Naive thymus-derived CD8-positive, alpha-beta T cell (primary cell): ENCODE measurements at regions not wholly inside any gene's neighbourhood (a gene's known extent, or its start where the extent isn't known, plus 50 kb on each side); places are given as distances from the start of the nearest gene placed in this dataset.

Experiments used
- ATAC-seq, 2 donors: fragments of 150-1000 bp; cut with Tn5 transposase in 1 of 2; sonication (Bioruptor Pico), chemical (Tn5 transposase) in 1 of 2; 1 replicate in 1 of 2; 2 replicates in 1 of 2; pipeline ENCODE4 v1.10.0; 2021; ENCODE audit warnings: mild to moderate bottlenecking in 2 of 2, moderate library complexity in 2 of 2
- POLR2A ChIA-PET: fragments of 350-600 bp; sonication (Branson Sonifier 250); formaldehyde crosslinking; loops from one replicate; lab custom pipeline; 2021; ENCODE audit warnings: antibody characterized with exemption; lab: Charles Lee
- DNase-seq, 10 donors: peaks; one replicate each; pipeline versions ENCODE4 v3.0.0 to v3.0.0-alpha.2; 2020 to 2022
- H3K27ac Mint-ChIP-seq, 10 donors: one replicate each; pipeline ENCODE4 v1.8.0; 2020 to 2022; ENCODE audit warnings: mild to moderate bottlenecking in 10 of 10, mixed read lengths in 10 of 10, moderate library complexity in 4 of 10, inconsistent platforms in 1 of 10
- H3K27me3 Mint-ChIP-seq, 5 donors: one replicate each; pipeline ENCODE4 v1.8.0; 2021 to 2022; ENCODE audit warnings: mixed read lengths in 5 of 5
- H3K36me3 Mint-ChIP-seq, 3 donors: one replicate each; pipeline ENCODE4 v1.8.0; 2020 to 2022; ENCODE audit warnings: mixed read lengths in 3 of 3, mild to moderate bottlenecking in 2 of 3, inconsistent platforms in 1 of 3
- H3K4me1 Mint-ChIP-seq, 4 donors: one replicate each; pipeline ENCODE4 v1.8.0; 2021 to 2022; ENCODE audit warnings: mixed read lengths in 4 of 4
- H3K4me3 Mint-ChIP-seq, 10 donors: one replicate each; pipeline ENCODE4 v1.8.0; 2020 to 2022; ENCODE audit warnings: mild to moderate bottlenecking in 10 of 10, mixed read lengths in 10 of 10, moderate library complexity in 6 of 10, inconsistent platforms in 1 of 10
- H3K9me3 Mint-ChIP-seq, 9 donors: one replicate each; pipeline ENCODE4 v1.8.0; 2020 to 2022; ENCODE audit warnings: mixed read lengths in 9 of 9, mild to moderate bottlenecking in 3 of 9, inconsistent platforms in 1 of 9, moderate library complexity in 1 of 9

DNA sequence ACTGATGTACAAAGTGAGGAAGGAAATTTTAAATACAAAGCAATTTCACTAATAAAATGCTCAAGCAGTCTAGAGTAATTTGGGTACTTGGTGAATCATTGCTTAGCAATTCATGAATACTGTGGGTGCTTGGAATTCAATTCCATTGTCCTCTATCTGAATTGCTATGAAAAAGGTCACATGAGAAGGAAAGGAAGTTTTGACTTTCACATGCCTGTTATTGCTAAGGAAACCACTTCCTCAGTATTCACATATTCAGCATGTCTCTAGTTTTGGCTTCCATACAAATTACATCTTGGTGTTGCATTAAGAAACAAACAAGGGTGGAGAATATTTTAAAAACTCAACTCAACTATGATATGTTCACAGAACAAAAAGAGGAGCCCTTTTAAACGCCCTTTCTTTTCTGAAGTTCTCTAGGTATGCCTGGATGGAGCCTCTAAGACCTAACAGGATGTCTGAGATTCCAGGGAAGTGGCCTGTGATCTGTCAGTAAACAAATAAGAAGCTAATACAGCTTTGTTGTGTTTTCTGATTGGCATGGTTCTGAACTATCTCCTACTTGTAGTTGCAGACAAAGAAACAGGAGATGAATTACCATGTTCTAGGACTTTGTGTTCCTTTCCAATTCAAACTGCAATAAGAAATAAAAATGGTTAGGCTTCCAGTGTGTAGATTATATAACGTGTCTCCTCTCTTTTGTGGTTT, 190.4 kb downstream of the OGFRL1 start:
- no peak for ATAC-seq
- Mint-ChIP-seq H3K9me3 (no peaks in the 10 kb centered on the region), H3K4me3 (no peak overlapping the region), H3K4me1 (no peaks in the 10 kb centered on the region), H3K27ac (no peak overlapping the region), H3K27me3 (peaks cover 0 to 4% (median 1%) of the 10 kb centered on the region in 5 donors), H3K36me3 (no peaks in the 10 kb centered on the region)
- DNase-seq = no peak
- POLR2A ChIA-PET = no interaction called here

DNA sequence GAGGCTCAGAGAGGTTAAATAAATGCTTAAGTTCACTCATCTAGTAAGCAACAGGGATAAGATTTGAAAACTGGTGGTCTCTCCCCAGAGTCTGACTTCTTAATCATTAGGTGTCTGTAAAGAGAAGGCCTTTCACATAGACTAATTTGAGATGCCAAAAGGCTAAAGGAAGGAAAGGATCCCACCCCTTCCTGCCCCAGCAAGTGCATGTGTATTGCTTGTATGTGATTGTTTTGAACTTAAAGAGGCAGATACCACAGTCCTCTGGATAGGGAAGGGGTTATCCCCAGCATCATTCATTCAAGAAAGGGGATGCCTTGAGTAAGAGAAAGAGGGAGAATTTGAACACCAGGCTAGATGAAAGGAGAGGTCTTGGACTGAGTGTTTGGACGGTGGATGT, 192.0 kb downstream of the OGFRL1 start:
- DNase-seq = no peak
- peaks cover 0 to 4% (median 0%) of the 10 kb centered on the region in 5 donors for H3K27me3 Mint-ChIP-seq
- no peak for ATAC-seq
- POLR2A ChIA-PET = no interaction called here
- H3K27ac Mint-ChIP-seq = no peak overlapping the region
- no peaks in the 10 kb centered on the region for H3K36me3 Mint-ChIP-seq
- no peaks in the 10 kb centered on the region for H3K4me1 Mint-ChIP-seq
- no peak overlapping the region for H3K4me3 Mint-ChIP-seq
- no peaks in the 10 kb centered on the region for H3K9me3 Mint-ChIP-seq

DNA sequence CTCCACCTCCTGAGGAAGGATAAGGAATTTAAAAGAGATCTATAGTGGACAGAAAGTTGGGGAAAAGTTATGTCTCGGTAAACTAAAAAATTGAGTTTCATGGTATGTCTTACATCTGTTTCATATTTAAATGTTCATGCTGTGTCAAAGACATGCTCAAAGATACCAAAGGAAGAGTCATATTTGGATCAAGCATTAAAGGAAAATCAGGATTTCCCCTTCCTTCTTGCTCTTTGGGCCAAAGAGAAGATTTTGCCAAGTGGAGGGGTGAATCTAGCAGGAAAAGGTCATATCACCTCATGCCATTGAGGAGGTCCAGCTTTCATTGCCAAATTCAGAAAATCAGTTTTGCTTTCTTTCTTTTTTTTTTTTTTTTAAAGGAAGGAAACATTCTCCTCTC, 192.4 kb downstream of the OGFRL1 start:
- no peaks in the 10 kb centered on the region for H3K9me3 Mint-ChIP-seq
- H3K36me3 Mint-ChIP-seq = no peaks in the 10 kb centered on the region
- ATAC-seq (no peak), DNase-seq (no peak)
- peaks cover 0 to 5% (median 1%) of the 10 kb centered on the region in 5 donors for H3K27me3 Mint-ChIP-seq
- POLR2A ChIA-PET = no interaction called here
- no peak overlapping the region for H3K27ac Mint-ChIP-seq
- H3K4me1 Mint-ChIP-seq = no peaks in the 10 kb centered on the region
- H3K4me3 Mint-ChIP-seq = no peak overlapping the region

DNA sequence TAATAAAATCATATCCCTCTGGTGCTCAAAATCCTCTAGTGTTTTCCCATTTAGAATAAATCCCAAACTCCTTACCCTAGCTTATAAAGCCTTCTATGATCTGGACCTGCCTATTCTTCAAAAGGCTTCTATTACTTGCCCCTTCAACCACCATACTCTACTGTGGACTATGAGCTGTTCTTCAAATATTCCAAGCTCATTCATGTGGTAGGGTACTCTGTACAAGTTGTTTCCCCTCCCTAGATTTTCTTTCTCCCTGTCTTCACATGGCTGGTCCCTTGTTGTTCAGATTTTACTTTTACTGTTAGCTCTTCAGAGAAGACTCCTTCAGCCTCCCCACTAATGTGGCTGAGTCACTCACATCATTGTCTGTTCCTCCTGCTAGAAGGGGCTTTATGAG, 193.2 kb downstream of the OGFRL1 start:
- DNase-seq (no peak), ATAC-seq (no peak)
- POLR2A ChIA-PET = no interaction called here
- Mint-ChIP-seq H3K4me1 (no peaks in the 10 kb centered on the region), H3K27me3 (peaks cover 0 to 8% (median 1%) of the 10 kb centered on the region in 5 donors), H3K36me3 (no peaks in the 10 kb centered on the region), H3K27ac (no peak overlapping the region), H3K9me3 (no peaks in the 10 kb centered on the region), H3K4me3 (no peak overlapping the region)

DNA sequence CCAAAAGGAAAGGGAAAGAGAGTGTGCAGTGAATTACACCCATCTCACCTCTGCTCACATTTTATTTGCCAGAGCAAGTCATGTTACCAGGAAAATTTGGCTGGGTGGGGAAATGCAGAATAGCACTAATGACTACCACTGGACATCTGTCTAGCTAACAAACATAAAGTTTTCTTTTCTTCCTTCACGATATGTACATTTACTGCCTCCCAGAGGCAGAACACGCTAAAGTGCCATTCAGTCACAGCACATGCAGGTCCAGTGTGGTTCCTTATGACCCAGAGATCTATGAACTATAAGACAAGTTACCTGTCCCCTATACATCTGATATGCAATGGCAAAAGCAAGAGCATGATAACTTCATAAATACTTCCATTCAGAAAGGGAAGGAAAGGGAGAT, 194.1 kb downstream of the OGFRL1 start:
- H3K27ac Mint-ChIP-seq = no peak overlapping the region
- ATAC-seq (no peak), DNase-seq (no peak)
- POLR2A ChIA-PET = no interaction called here
- no peaks in the 10 kb centered on the region for H3K9me3 Mint-ChIP-seq
- H3K27me3 Mint-ChIP-seq = peaks cover 0 to 8% (median 1%) of the 10 kb centered on the region in 5 donors
- no peaks in the 10 kb centered on the region for H3K4me1 Mint-ChIP-seq
- no peak overlapping the region for H3K4me3 Mint-ChIP-seq
- H3K36me3 Mint-ChIP-seq = no peaks in the 10 kb centered on the region

DNA sequence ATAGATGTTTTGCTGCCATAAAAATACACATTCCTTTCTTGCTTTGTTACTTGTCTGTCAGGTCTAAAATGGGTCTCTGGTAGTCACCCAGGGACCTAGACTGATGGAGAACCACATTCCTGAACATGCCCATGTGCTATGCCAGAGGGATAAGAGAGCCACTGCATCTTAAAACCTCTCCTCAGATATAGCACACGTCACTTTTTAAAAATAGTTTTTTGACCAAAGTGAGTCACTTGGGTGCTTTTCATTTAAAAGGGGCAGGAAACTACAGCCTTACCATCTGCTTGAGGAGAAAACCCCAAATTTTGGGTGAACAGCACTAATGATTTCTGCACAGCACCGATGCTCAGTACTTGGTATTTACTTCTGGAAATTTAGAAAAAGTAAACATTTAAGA, 197.8 kb downstream of the OGFRL1 start:
- no peaks in the 10 kb centered on the region for H3K36me3 Mint-ChIP-seq
- H3K27ac Mint-ChIP-seq = no peak overlapping the region
- POLR2A ChIA-PET = no interaction called here
- peaks cover 0 to 7% (median 1%) of the 10 kb centered on the region in 5 donors for H3K27me3 Mint-ChIP-seq
- ATAC-seq = no peak
- H3K4me3 Mint-ChIP-seq = no peak overlapping the region
- H3K9me3 Mint-ChIP-seq = no peaks in the 10 kb centered on the region
- DNase-seq = no peak
- peaks cover 0 to 5% (median under 1%) of the 10 kb centered on the region in 4 donors for H3K4me1 Mint-ChIP-seq

DNA sequence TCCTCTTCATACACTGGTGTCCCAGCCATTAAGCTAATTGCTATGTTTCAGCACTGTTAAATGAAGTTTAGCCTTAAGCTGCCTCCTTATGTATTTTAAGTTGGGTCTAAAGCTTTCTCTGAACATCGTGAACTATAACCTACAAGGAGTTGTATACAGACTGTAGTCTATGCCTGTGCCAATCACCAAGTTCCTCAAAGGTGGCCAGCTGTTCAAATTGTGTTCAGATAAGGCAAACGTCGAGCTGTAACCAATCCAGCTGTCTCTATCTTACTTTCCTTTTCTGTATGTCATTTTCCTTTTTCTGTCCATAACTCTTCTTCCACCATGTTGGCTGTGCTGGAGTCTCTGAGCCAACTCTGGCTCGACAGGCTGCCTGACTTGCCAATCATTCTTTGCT, 199.6 kb downstream of the OGFRL1 start:
- ATAC-seq = no peak

DNA sequence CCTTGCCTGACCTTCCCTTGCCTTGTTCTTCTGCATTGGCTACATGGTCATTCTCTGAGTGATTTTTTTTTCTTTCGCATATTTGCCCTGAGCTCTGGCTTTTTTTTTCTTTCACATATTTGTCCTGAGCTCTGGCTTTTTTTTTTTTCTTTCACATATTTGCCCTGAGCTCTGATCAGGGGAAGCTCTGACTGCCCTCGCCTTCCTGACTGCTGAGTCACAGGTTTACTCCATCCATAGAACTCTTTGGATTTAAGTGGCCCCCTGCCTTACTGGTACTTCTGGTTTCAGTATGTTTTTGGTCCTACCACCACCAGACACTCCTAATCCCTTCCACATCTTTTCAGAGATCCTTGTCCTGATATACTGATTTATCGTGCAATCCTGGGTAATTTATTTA, 201.1 kb downstream of the OGFRL1 start:
- Mint-ChIP-seq H3K27ac (no peak overlapping the region), H3K4me3 (no peak overlapping the region), H3K9me3 (no peaks in the 10 kb centered on the region), H3K27me3 (peaks cover 0 to 4% (median 1%) of the 10 kb centered on the region in 5 donors), H3K4me1 (peaks cover 0 to 5% (median under 1%) of the 10 kb centered on the region in 4 donors), H3K36me3 (no peaks in the 10 kb centered on the region)
- POLR2A ChIA-PET = no interaction called here
- ATAC-seq (no peak), DNase-seq (no peak)

More for the DNA sequence above, 199.6 kb downstream of the OGFRL1 start:
- POLR2A ChIA-PET = no interaction called here
- no peak for DNase-seq
- peaks cover 0 to 4% (median 1%) of the 10 kb centered on the region in 5 donors for H3K27me3 Mint-ChIP-seq
- H3K9me3 Mint-ChIP-seq = no peaks in the 10 kb centered on the region
- peaks cover 0 to 5% (median under 1%) of the 10 kb centered on the region in 4 donors for H3K4me1 Mint-ChIP-seq
- H3K36me3 Mint-ChIP-seq = no peaks in the 10 kb centered on the region
- no peak overlapping the region for H3K4me3 Mint-ChIP-seq
- no peak overlapping the region for H3K27ac Mint-ChIP-seq

DNA sequence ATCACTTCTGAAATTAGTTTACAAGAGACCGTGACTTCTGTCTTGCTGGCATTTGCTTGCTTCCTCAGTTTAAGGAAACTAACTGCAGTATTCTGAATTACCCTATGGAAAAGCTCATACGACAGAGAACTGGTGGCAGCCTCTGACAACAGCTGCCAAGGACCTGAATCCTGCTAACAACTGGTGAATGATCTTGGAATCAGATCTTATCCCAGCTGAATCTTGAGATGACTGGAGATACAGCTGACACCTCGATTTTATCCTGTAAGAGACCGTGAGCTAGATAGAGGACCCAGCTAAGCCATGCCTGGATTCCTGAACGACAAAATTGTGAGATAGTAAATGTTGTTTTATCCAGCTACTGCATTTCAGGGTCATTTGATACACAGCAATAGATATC, 202.3 kb downstream of the OGFRL1 start:
- Mint-ChIP-seq H3K4me3 (no peak overlapping the region), H3K36me3 (no peaks in the 10 kb centered on the region), H3K27me3 (peaks cover 0 to 4% (median 0%) of the 10 kb centered on the region in 5 donors), H3K27ac (no peak overlapping the region), H3K9me3 (no peaks in the 10 kb centered on the region), H3K4me1 (peaks cover 0 to 5% (median 2%) of the 10 kb centered on the region in 4 donors)
- ATAC-seq (no peak), DNase-seq (no peak)
- POLR2A ChIA-PET = no interaction called here

DNA sequence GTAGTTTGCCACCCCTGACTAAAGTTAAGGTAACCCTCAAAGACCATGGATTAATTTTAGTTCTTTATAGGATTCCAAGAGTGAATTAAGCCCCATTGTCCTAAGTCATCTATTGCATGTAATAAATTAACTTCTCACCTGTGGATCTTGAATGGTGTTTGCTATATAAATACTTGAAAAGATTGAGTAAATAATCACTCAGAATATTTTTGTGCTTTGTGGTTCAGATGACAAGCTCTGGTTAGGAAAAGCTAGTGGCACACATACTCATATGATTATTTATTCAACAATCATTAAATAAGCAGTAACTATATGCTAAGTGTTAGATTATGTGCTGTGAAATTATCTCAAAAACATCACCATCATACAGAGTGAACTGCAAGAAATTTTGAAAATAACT, 203.2 kb downstream of the OGFRL1 start:
- Mint-ChIP-seq H3K4me3 (no peak overlapping the region), H3K27ac (no peak overlapping the region), H3K27me3 (peaks cover 0 to 2% (median 0%) of the 10 kb centered on the region in 5 donors), H3K4me1 (peaks cover 0 to 13% (median 8%) of the 10 kb centered on the region in 4 donors), H3K36me3 (no peaks in the 10 kb centered on the region), H3K9me3 (no peaks in the 10 kb centered on the region)
- POLR2A ChIA-PET = no interaction called here
- DNase-seq (no peak), ATAC-seq (no peak)

DNA sequence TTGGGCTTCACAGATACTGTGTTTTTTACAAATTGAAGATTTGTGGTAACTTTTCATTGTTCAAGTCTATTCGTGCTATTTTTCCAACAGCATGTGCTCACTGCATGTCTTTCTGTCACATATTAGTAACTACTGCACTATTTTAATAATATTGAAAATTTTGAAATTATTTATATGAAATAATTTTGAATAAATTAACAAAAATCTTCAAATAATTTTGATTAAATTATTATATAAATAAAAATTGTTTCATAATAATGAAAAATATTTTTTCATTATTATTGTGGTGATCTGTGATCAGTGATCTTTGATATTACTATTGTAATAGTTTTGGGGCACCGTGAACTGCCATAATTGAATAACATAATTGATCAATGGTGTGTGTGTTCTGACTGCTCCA, 204.1 kb downstream of the OGFRL1 start:
- ATAC-seq = no peak
- Mint-ChIP-seq H3K4me3 (no peak overlapping the region), H3K4me1 (peaks cover 0 to 14% (median 8%) of the 10 kb centered on the region in 4 donors), H3K27ac (no peak overlapping the region), H3K9me3 (no peaks in the 10 kb centered on the region), H3K36me3 (no peaks in the 10 kb centered on the region), H3K27me3 (peaks cover 0 to 2% (median 0%) of the 10 kb centered on the region in 5 donors)
- no peak for DNase-seq
- POLR2A ChIA-PET = no interaction called here

DNA sequence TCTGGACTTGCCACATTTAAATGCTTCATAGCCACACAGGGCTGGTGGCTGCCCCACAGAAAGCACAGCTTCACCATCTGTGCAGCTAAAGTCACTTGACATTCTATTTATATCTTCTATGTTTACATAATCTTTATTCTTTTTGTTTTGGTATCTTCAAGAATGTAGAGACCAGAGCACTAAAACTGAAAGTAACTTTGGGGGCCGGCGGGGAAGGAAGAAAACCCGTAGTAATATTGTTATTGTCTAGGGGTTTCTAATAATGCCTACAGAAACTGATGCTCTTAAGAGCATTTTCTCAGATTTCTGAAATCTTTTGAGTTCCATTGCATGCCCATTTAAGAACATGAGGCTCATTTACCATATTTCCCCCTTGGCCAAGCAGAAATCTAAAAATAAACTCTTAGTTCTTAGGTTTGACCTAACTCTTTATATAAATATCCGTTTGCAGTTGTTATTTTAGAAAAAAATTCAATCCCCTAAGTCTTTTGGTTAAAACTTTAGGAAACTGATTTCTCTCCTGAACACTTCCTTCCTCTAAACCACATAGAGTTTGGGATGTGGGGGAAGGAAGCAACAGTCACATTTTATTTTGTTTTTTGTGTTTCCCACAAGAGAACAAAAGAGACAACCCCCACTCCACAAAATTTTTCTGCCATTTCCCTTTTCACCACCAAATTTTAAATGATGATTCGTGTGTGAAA, 207.6 kb downstream of the OGFRL1 start:
- H3K27me3 Mint-ChIP-seq = peaks cover 0 to 2% (median 0%) of the 10 kb centered on the region in 5 donors
- H3K4me1 Mint-ChIP-seq = peaks cover 0 to 11% (median 6%) of the 10 kb centered on the region in 4 donors
- no peaks in the 10 kb centered on the region for H3K9me3 Mint-ChIP-seq
- ATAC-seq = no peak
- peak overlapping the region in 2 of 10 donors; percentile 6 to 9 for H3K27ac Mint-ChIP-seq
- POLR2A ChIA-PET = no interaction called here
- no peaks in the 10 kb centered on the region for H3K36me3 Mint-ChIP-seq
- H3K4me3 Mint-ChIP-seq = peak overlapping the region in 9 of 10 donors; percentile 20 to 75 (median 52)
- peak in 1 of 10 donors; percentile 4 for DNase-seq

DNA sequence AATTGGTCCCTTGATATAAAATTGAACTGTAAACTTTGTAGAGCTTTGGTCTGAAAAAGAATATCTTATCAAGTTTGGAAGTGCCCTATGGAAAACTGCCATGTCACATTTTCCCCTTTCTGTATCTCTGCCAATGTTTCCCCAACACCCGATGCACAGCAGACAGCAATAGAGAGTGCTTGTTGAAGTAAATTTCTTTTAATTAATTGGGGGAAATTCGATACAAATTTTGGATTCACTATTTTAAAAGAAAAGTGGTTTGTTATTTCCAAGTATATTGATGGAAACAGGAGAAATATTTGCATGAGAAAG, 208.1 kb downstream of the OGFRL1 start:
- POLR2A ChIA-PET = interaction anchor here (0.5 kb wide), 1 partner anchor 11 kb away, joined by 3 read pairs; no protein-coding TSS in a partner anchor
- Mint-ChIP-seq H3K27me3 (peaks cover 0 to 2% (median 0%) of the 10 kb centered on the region in 5 donors), H3K4me1 (peaks cover 0 to 11% (median 6%) of the 10 kb centered on the region in 4 donors), H3K9me3 (no peaks in the 10 kb centered on the region), H3K4me3 (peak overlapping the region in 4 of 10 donors; percentile 14 to 75 (median 50)), H3K27ac (no peak overlapping the region), H3K36me3 (no peaks in the 10 kb centered on the region)
- DNase-seq = no peak
- no peak for ATAC-seq
